Colonic mucosa (tissue), 4 donors: ENCODE measurements at regions not wholly inside any gene's neighbourhood (a gene's known extent, or its start where the extent isn't known, plus 50 kb on each side); places are given as distances from the start of the nearest gene placed in this dataset.

ENCODE experiments used
- DNase-seq: peaks from one replicate; pipeline ENCODE4 v3.0.0-alpha.2; 2020
- H3K27ac ChIP-seq: fragments of 200-600 bp; one replicate; pipeline ENCODE4 v1.8.0; 2021
- H3K27me3 ChIP-seq: fragments of 200-600 bp; one replicate; pipeline ENCODE4 v1.8.0; 2021
- H3K36me3 ChIP-seq: fragments of 200-600 bp; one replicate; pipeline ENCODE4 v1.8.0; 2021
- H3K4me1 ChIP-seq: fragments of 200-600 bp; one replicate; pipeline ENCODE4 v1.8.0; 2021; ENCODE audit warnings: mild to moderate bottlenecking
- H3K4me3 ChIP-seq: fragments of 200-600 bp; one replicate; pipeline ENCODE4 v1.8.0; 2021
- H3K9ac ChIP-seq, 2 donors: one replicate each; pipeline ENCODE4 v1.7.0; 2013; ENCODE audit warnings: control low read depth in 2 of 2, low read depth in 2 of 2, low read length in 2 of 2
- H3K9me3 ChIP-seq: fragments of 200-600 bp; one replicate; pipeline ENCODE4 v1.8.0; 2021
- CTCF ChIP-seq: fragments of 200-600 bp; IDR thresholded peaks from one replicate; pipeline ENCODE4 v1.8.0; 2022; ENCODE audit warnings: antibody characterized with exemption, mild to moderate bottlenecking
- intact Hi-C: fragments of 100-400 bp; cut with DNase I; formaldehyde crosslinking; loops from one replicate; pipeline ENCODE4 v1.14.1; 2022
- donor health status: healthy.
- donor health status: DM: no; HTN: no; CAD: no.
- donor health status: DM: no; HTN: no; CAD: no.

GRCh38 chr9:13448482-13448881 lies 169.0 kb upstream of the MPDZ start:
- H3K4me3 ChIP-seq, result no peak overlapping the region
- no peak overlapping the region for H3K27ac ChIP-seq
- H3K36me3 ChIP-seq, result no peaks in the 10 kb centered on the region
- no peaks in the 10 kb centered on the region for H3K9me3 ChIP-seq
- DNase-seq, result no peak
- H3K27me3 ChIP-seq, result no peaks in the 10 kb centered on the region
- intact Hi-C loops, result no loop called here
- TF ChIP-seq CTCF, result no peak
- H3K9ac ChIP-seq, result no peak overlapping the region
- no peaks in the 10 kb centered on the region for H3K4me1 ChIP-seq

GRCh38 chr9:13447843-13448422 lies 168.4 kb upstream of the MPDZ start:
- H3K27ac ChIP-seq, result no peak overlapping the region
- no peaks in the 10 kb centered on the region for H3K27me3 ChIP-seq
- TF ChIP-seq CTCF, result no peak
- no peaks in the 10 kb centered on the region for H3K9me3 ChIP-seq
- no peak for DNase-seq
- no peak overlapping the region for H3K4me3 ChIP-seq
- intact Hi-C loops, result no loop called here
- H3K4me1 ChIP-seq, result no peaks in the 10 kb centered on the region
- no peaks in the 10 kb centered on the region for H3K36me3 ChIP-seq
- H3K9ac ChIP-seq, result no peak overlapping the region

GRCh38 chr9:13446938-13447842 lies 167.7 kb upstream of the MPDZ start:
- H3K27me3 ChIP-seq, result no peaks in the 10 kb centered on the region
- no peak for DNase-seq
- no peaks in the 10 kb centered on the region for H3K4me1 ChIP-seq
- no peaks in the 10 kb centered on the region for H3K9me3 ChIP-seq
- intact Hi-C loops, result no loop called here
- no peaks in the 10 kb centered on the region for H3K36me3 ChIP-seq
- no peak for TF ChIP-seq CTCF
- no peak overlapping the region for H3K27ac ChIP-seq
- no peak overlapping the region for H3K9ac ChIP-seq
- H3K4me3 ChIP-seq, result no peak overlapping the region

- no peaks in the 10 kb centered on the region for H3K27me3 ChIP-seq
- DNase-seq, result no peak
- no peak for TF ChIP-seq CTCF
- H3K9me3 ChIP-seq, result no peaks in the 10 kb centered on the region
- no peak overlapping the region for H3K27ac ChIP-seq
- H3K4me3 ChIP-seq, result no peak overlapping the region
- no peaks in the 10 kb centered on the region for H3K36me3 ChIP-seq
- intact Hi-C loops, result no loop called here
- no peak overlapping the region for H3K9ac ChIP-seq
- H3K4me1 ChIP-seq, result no peaks in the 10 kb centered on the region
These were observed 166.9 kb upstream of the MPDZ start for GRCh38 chr9:13446286-13446937.

GRCh38 chr9:13445103-13445500 lies 165.6 kb upstream of the MPDZ start:
- Histone ChIP-seq H3K36me3 (no peaks in the 10 kb centered on the region), H3K4me1 (no peaks in the 10 kb centered on the region), H3K27ac (no peak overlapping the region), H3K27me3 (no peaks in the 10 kb centered on the region), H3K4me3 (no peak overlapping the region), H3K9ac (no peak overlapping the region), H3K9me3 (no peaks in the 10 kb centered on the region)
- no peak for DNase-seq
- intact Hi-C loops, result no loop called here
- TF ChIP-seq CTCF, result no peak
